Upper lobe of right lung (tissue), 1 donor: ENCODE measurements at regions not wholly inside any gene's neighbourhood (a gene's known extent, or its start where the extent isn't known, plus 50 kb on each side); places are given as distances from the start of the nearest gene placed in this dataset.
A peak's percentile ranks its signal among the peaks of the same experiment; 100 is the strongest.

Experiments used
- ATAC-seq: fragments of 200-7000 bp; cut with Tn5 transposase; one replicate; pipeline ENCODE4 v1.9.1; 2020; ENCODE audit warnings: mild to moderate bottlenecking, moderate library complexity
- DNase-seq: peaks from one replicate; pipeline ENCODE4 v3.0.0-alpha.2; 2020
- H3K27ac ChIP-seq: fragments of 200-600 bp; one replicate; pipeline ENCODE4 v1.8.0; 2022
- H3K27me3 ChIP-seq: fragments of 200-600 bp; one replicate; pipeline ENCODE4 v1.8.0; 2022; ENCODE audit warnings: mild to moderate bottlenecking
- H3K36me3 ChIP-seq: fragments of 200-600 bp; one replicate; pipeline ENCODE4 v1.8.0; 2022
- H3K4me1 ChIP-seq: fragments of 200-600 bp; one replicate; pipeline ENCODE4 v1.8.0; 2022
- H3K4me3 ChIP-seq: fragments of 200-600 bp; one replicate; pipeline ENCODE4 v1.8.0; 2022; ENCODE audit warnings: mild to moderate bottlenecking
- H3K9me3 ChIP-seq: fragments of 200-600 bp; one replicate; pipeline ENCODE4 v1.8.0; 2022
- intact Hi-C: fragments of 100-400 bp; cut with DNase I; formaldehyde crosslinking; loops from one replicate; pipeline ENCODE4 v1.11.0; 2022
- TF ChIP-seq, protein P1 (sequence below): fragments of 200-600 bp; IDR thresholded peaks from one replicate; pipeline ENCODE4 v1.8.0; 2022; ENCODE audit warnings: antibody characterized with exemption
- donor health status: DM: no; HTN: yes; CAD: no; lungs with severe emphysema.

DNA sequence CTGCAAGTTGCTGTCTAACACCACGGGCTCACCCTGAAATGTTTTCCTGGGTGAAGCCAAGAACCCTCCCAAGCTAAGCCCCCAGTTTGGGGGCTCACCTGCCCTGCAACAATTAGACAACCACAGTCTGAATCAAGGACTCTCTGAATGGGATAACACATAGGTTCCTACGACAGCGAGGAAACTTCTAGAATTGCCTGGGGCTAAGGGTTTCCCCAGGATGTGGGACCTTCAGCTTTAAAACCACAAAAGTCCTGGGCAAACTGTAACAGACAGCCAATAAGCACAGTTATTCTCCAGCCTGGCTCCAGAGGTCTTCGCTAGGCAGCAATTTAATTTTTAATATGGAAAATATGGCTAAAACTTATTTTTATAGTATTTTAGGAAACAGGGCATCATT is 162.6 kb downstream of the PRKX start:
- Histone ChIP-seq H3K4me3 (no peak overlapping the region), H3K4me1 (no peaks in the 10 kb centered on the region), H3K9me3 (no peaks in the 10 kb centered on the region), H3K36me3 (no peaks in the 10 kb centered on the region), H3K27me3 (no peaks in the 10 kb centered on the region), H3K27ac (no peak overlapping the region)
- ATAC-seq (no peak), DNase-seq (no peak)
- TF ChIP-seq, protein P1, sequence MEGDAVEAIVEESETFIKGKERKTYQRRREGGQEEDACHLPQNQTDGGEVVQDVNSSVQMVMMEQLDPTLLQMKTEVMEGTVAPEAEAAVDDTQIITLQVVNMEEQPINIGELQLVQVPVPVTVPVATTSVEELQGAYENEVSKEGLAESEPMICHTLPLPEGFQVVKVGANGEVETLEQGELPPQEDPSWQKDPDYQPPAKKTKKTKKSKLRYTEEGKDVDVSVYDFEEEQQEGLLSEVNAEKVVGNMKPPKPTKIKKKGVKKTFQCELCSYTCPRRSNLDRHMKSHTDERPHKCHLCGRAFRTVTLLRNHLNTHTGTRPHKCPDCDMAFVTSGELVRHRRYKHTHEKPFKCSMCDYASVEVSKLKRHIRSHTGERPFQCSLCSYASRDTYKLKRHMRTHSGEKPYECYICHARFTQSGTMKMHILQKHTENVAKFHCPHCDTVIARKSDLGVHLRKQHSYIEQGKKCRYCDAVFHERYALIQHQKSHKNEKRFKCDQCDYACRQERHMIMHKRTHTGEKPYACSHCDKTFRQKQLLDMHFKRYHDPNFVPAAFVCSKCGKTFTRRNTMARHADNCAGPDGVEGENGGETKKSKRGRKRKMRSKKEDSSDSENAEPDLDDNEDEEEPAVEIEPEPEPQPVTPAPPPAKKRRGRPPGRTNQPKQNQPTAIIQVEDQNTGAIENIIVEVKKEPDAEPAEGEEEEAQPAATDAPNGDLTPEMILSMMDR = no peak
- intact Hi-C loops = no loop called here

DNA sequence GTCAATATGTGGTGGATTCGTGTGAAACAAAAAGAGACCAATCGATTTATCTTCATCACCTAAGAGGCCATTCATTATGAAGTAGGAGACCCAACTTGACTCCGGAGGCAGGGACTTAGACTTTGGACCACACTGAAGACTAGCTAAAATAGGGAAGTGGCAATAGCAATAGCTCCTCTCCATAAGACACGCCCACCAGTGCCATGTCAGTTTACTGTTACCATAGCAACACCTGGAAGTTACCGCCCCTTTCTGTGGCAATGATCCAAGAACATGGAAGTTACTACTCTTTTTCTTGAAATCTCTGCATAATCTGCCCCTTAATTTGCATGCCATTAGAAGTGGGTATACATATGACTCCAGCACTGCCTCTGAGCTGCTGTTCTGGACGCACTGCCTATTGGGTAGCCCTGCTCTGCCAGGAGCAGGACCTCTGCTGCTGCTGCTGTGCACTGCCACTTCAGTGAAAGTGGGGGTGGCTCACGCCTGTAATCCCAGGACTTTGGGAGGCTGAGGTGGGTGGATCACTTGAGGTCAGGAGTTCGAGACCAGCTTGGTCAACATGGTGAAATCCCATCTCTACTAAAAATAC is 163.2 kb downstream of the PRKX start:
- no peak overlapping the region for H3K27ac ChIP-seq
- intact Hi-C loops = no loop called here
- ATAC-seq (no peak), DNase-seq (no peak)
- no peaks in the 10 kb centered on the region for H3K9me3 ChIP-seq
- H3K4me1 ChIP-seq = no peaks in the 10 kb centered on the region
- TF ChIP-seq, protein P1 = no peak
- no peaks in the 10 kb centered on the region for H3K36me3 ChIP-seq
- no peak overlapping the region for H3K4me3 ChIP-seq
- H3K27me3 ChIP-seq = no peaks in the 10 kb centered on the region

DNA sequence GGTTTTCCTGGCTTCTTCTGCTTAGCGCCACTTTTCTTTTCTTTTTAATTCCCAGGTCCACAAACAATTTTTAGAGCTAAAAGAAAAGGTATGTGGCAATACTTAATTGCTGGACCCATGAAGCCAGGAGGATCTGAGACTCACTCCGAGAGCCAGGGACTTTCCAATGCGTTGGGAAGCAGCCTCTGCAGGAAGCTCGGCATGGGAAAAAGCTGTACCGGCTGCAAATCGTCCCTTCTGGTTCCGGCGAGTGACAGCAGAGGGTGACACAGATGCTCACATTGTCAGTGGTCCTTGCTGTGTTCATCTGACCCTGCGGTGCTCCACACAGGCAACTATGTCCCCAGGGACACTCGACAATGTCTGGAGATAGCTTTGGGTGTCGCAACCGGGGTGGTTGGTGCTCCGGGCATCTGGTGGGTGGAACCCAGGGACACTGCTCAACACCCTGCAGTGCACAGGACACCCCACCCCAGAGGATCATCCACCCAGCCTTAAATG is 164.0 kb downstream of the PRKX start:
- H3K36me3 ChIP-seq = no peaks in the 10 kb centered on the region
- H3K4me1 ChIP-seq = no peaks in the 10 kb centered on the region
- ATAC-seq (no peak), DNase-seq (no peak)
- no peaks in the 10 kb centered on the region for H3K9me3 ChIP-seq
- no peaks in the 10 kb centered on the region for H3K27me3 ChIP-seq
- peak overlapping the region; percentile 10 for H3K4me3 ChIP-seq
- TF ChIP-seq, protein P1 = no peak
- H3K27ac ChIP-seq = no peak overlapping the region
- intact Hi-C loops = no loop called here

DNA sequence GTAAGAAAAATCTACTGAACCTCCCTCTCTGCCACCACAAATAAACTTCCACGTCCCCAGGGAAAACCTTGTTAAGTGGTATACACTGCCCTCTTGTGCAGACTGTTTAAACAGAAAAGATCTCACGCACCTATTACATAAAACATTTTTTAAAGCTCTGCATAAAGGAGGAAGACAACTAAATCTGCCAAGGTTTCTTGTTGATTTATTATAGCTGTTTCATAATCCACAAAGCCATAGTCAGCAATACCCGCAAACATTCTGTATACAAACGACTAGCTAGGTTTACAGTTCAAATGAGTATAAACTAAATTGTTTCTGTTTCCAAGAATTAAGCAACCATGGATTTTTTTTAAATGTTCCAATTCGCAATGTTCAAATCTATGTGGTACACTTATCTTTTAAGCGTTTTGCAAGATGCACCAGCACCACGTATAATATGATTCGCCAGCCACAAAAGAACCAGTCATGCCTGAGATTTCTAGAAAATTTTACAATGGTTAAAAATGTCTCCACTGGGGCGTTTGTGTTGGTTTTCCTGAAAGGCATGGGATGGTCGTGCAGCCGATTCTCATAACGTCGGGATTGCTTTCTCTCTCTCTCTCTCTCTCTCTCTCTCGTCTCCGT is 164.6 kb downstream of the PRKX start:
- Histone ChIP-seq H3K36me3 (no peaks in the 10 kb centered on the region), H3K9me3 (no peaks in the 10 kb centered on the region), H3K4me1 (no peaks in the 10 kb centered on the region), H3K27ac (no peak overlapping the region), H3K27me3 (no peaks in the 10 kb centered on the region), H3K4me3 (peak overlapping the region; percentile 10)
- TF ChIP-seq, protein P1 = peak; percentile 27
- intact Hi-C loops = no loop called here
- peak; percentile 44 for ATAC-seq
- no peak for DNase-seq

DNA sequence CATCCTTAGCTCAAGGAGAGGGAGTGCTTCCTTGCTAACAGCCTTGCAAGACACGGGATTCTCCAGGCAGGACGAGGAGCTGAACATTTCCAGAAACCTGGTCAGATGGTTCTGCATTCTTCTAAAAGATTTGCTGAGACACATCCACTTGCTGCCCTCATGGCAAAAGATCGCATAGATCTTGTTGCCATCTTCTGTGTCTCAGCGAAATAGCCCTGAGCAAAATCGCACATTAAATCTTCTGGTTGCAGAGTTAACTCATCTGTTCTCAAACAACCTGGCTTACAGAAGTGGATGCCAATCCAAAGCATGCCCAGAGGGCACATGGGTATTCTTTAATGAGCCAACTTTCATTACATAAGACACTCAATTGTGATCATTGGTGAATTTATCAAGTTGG is 167.5 kb downstream of the PRKX start:
- intact Hi-C loops = no loop called here
- Histone ChIP-seq H3K4me1 (no peaks in the 10 kb centered on the region), H3K36me3 (no peaks in the 10 kb centered on the region), H3K27me3 (no peaks in the 10 kb centered on the region), H3K27ac (no peak overlapping the region), H3K9me3 (no peaks in the 10 kb centered on the region), H3K4me3 (no peak overlapping the region)
- no peak for DNase-seq
- TF ChIP-seq, protein P1 = no peak
- ATAC-seq = no peak
